ENCODE measurements at regions not wholly inside any gene's neighbourhood (a gene's known extent, or its start where the extent isn't known, plus 50 kb on each side); places are given as distances from the start of the nearest gene placed in this dataset.
"Not testable (repeated sequence)": the region's sequence is repeated elsewhere in the genome, so short reads cannot be mapped to it uniquely, and the experiment has no call there.

DNA sequence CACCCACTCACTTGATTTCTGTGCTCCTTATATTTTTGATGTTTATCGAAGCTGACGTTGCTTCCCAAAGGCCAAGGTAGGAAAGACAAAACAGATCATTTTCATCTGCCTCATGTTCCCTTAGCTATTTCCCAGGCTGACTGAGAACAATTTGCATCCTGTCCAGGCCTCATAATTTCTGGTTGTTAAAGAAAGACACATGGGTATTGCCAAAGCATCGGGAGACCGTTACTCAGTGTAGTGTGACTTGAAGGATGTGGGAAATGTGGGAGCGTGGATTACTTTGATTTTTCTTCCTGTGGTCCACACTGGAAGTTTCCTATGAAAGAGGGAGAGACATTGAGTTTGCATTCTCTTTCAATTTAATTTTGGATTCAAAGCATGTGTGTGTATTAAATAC is 204.6 kb downstream of the TRIB2 start:
- 30% methylated on average over 5 of the region's 5 CpGs for WGBS (ENCODE audit: missing lambda C conversion rate)
- Histone ChIP-seq H3K4me2 (no peak overlapping the region), H3K27ac (no peak overlapping the region), H3K4me3 (no peak overlapping the region), H3K4me1 (no peaks in the 10 kb centered on the region), H3K9me3 (no peaks in the 10 kb centered on the region)
- no peak for FAIRE-seq
- CTCF ChIA-PET = interaction anchor here (2.8 kb wide), 1 partner anchor 9 kb away, joined by 17 read pairs; no protein-coding TSS in a partner anchor
- no peak for TF ChIP-seq NPAS2 (CRISPR knock-in tag; IDR thresholded peaks at IDR 0.05; ENCODE audit: borderline replicate concordance)
- no peak for TF ChIP-seq FOXS1 (CRISPR knock-in tag; IDR thresholded peaks at IDR 0.05)
- TF ChIP-seq NFE2L2 (conservative IDR thresholded peaks at IDR 0.05; ENCODE audit: low read length) = no peak
- TF ChIP-seq TFCP2L1 (CRISPR knock-in tag; IDR thresholded peaks at IDR 0.05) = no peak
- TF ChIP-seq JUNB (IDR thresholded peaks at IDR 0.05) = no peak
- no peak for TF ChIP-seq RNF2 (IDR thresholded peaks at IDR 0.05; ENCODE audit: borderline replicate concordance, low read depth)
- no peak for DNase-seq (ENCODE audit: low read depth in 1 of 2, low spot score in 1 of 2)
- ATAC-seq = no peak
- POLR2A ChIA-PET = no interaction called here

DNA sequence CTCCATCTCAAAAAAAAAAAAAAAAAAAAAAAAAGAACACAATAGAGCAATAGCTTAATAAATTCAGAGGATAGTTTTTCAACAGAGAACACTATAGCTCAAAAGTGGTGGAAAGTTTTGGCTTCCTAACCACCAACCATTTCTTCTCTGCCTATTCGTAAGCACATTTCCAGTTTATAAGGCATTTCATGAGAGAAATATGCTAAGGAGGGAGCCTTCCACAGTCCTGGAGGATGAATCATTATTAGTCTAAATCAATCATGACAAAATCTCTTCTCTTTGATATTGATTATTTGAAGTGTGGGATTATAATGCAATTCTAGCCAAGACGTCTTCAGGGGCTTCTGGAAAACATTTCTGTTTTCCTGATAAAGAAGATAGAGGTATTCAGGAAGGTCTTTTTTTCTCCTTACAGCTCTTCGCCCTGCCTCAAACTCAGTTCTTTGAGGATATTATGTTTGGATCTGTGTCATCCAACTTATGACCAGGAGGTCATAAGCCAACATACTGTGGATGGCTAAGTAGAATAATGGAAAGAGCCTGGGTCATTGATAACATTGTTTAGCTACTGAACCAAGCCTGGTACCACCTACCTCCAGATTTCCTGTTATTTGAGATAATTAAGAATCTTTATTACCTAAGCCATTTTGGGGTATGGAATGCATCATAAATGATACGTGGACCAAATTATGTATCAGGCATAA is 207.3 kb downstream of the TRIB2 start:
- CTCF ChIA-PET = no interaction called here
- Histone ChIP-seq H3K4me1 (no peaks in the 10 kb centered on the region), H3K27ac (no peak overlapping the region), H3K9me3 (no peaks in the 10 kb centered on the region), H3K4me2 (no peak overlapping the region), H3K4me3 (no peak overlapping the region)
- no peak for FAIRE-seq
- TF ChIP-seq ZNF302 (CRISPR knock-in tag; IDR thresholded peaks at IDR 0.05) (no peak), GATA3 (IDR thresholded peaks at IDR 0.05; ENCODE audit: borderline replicate concordance) (no peak), HEYL (CRISPR knock-in tag; IDR thresholded peaks at IDR 0.05) (no peak), HOXB13 (CRISPR knock-in tag; IDR thresholded peaks at IDR 0.05; ENCODE audit: low read depth) (no peak), TFCP2L1 (CRISPR knock-in tag; IDR thresholded peaks at IDR 0.05) (no peak), HOXB5 (CRISPR knock-in tag; IDR thresholded peaks at IDR 0.05) (no peak), HOXA7 (CRISPR knock-in tag; IDR thresholded peaks at IDR 0.05) (no peak), CBX8 (IDR thresholded peaks at IDR 0.05) (no peak), HDAC2 (IDR thresholded peaks at IDR 0.05) (no peak), EHF (CRISPR knock-in tag; IDR thresholded peaks at IDR 0.05) (no peak), KDM5A (IDR thresholded peaks at IDR 0.05) (no peak), ZSCAN20 (CRISPR knock-in tag; IDR thresholded peaks at IDR 0.05) (no peak), RNF2 (IDR thresholded peaks at IDR 0.05; ENCODE audit: borderline replicate concordance, low read depth) (no peak), KDM1A (IDR thresholded peaks at IDR 0.05; ENCODE audit: low read depth) (no peak), TP53 (CRISPR knock-in tag; IDR thresholded peaks at IDR 0.05) (no peak)
- TF ChIP-seq, protein P1, sequence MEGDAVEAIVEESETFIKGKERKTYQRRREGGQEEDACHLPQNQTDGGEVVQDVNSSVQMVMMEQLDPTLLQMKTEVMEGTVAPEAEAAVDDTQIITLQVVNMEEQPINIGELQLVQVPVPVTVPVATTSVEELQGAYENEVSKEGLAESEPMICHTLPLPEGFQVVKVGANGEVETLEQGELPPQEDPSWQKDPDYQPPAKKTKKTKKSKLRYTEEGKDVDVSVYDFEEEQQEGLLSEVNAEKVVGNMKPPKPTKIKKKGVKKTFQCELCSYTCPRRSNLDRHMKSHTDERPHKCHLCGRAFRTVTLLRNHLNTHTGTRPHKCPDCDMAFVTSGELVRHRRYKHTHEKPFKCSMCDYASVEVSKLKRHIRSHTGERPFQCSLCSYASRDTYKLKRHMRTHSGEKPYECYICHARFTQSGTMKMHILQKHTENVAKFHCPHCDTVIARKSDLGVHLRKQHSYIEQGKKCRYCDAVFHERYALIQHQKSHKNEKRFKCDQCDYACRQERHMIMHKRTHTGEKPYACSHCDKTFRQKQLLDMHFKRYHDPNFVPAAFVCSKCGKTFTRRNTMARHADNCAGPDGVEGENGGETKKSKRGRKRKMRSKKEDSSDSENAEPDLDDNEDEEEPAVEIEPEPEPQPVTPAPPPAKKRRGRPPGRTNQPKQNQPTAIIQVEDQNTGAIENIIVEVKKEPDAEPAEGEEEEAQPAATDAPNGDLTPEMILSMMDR (IDR thresholded peaks at IDR 0.05) = no peak
- TF ChIP-seq, protein P2, sequence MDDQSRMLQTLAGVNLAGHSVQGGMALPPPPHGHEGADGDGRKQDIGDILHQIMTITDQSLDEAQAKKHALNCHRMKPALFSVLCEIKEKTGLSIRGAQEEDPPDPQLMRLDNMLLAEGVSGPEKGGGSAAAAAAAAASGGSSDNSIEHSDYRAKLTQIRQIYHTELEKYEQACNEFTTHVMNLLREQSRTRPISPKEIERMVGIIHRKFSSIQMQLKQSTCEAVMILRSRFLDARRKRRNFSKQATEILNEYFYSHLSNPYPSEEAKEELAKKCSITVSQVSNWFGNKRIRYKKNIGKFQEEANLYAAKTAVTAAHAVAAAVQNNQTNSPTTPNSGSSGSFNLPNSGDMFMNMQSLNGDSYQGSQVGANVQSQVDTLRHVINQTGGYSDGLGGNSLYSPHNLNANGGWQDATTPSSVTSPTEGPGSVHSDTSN (IDR thresholded peaks at IDR 0.05) = no peak
- DNase-seq (ENCODE audit: low read depth in 1 of 2, low spot score in 1 of 2) = no peak
- no peak for ATAC-seq
- POLR2A ChIA-PET = no interaction called here
- 7% methylated on average over 4 of the region's 4 CpGs for WGBS (ENCODE audit: missing lambda C conversion rate)

DNA sequence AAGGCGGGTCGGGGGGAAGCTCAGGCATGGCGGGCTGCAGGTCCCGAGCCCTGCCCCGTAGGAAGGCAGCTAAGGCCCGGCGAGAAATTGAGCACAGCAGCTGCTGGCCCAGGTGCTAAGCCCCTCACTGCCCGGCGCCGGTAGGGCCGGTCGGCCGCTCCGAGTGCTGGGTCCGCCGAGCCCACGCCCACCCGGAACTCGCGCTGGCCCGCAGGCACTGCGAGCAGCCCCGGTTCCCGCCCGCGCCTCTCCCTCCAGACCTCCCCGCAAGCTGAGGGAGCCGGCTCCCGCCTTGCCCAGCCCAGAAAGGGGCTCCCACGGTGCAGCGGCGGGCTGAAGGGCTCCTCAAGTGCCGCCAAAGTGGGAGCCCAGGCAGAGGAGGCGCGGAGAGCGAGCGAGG is 209.9 kb downstream of the TRIB2 start:
- ATAC-seq; H3K27ac ChIP-seq; H3K4me2 ChIP-seq; H3K4me1 ChIP-seq; DNase-seq (ENCODE audit: low read depth in 1 of 2, low spot score in 1 of 2); CTCF ChIA-PET; H3K4me3 ChIP-seq; POLR2A ChIA-PET; H3K9me3 ChIP-seq; FAIRE-seq: not testable (repeated sequence)
- 33% methylated on average over 13 of the region's 37 CpGs for WGBS (ENCODE audit: missing lambda C conversion rate)

All from A549 (cell line).